Astrocyte of the cerebellum (primary cell): ENCODE measurements at regions not wholly inside any gene's neighbourhood (a gene's known extent, or its start where the extent isn't known, plus 50 kb on each side); places are given as distances from the start of the nearest gene placed in this dataset.

Experiments
- DNase-seq: peaks from one replicate; pipeline ENCODE4 v3.0.0-alpha.2; 2011; ENCODE audit warnings: low read depth
- H3K4me3 ChIP-seq: 2 replicates; pipeline ENCODE4 v1.5.1; 2011; ENCODE audit warnings: mild to moderate bottlenecking, low read depth, low read length, moderate library complexity
- CTCF ChIP-seq: IDR thresholded peaks from 2 replicates; pipeline ENCODE4 v1.5.1; 2012; ENCODE audit warnings: low read length, low read depth, moderate library complexity, mild to moderate bottlenecking; ENCODE audit errors: missing control alignments
- in situ Hi-C: cut with HindIII; loops from 2 replicates; pipeline ENCODE4 v1.10.0; 2017; ENCODE audit warnings: low sequenced_read_pairs

- H3K4me3 ChIP-seq = no peak overlapping the region
- TF ChIP-seq CTCF = no peak
- in situ Hi-C loops = no loop called here
Observed at GRCh38 chr5:174448041-174448440, 276.3 kb upstream of the MSX2 start.

GRCh38 chr5:174448662-174449061 is 275.7 kb upstream of the MSX2 start:
- in situ Hi-C loops = no loop called here
- no peak for DNase-seq
- TF ChIP-seq CTCF = no peak
- no peak overlapping the region for H3K4me3 ChIP-seq

More at GRCh38 chr5:174448041-174448440, 276.3 kb upstream of the MSX2 start:
- DNase-seq = no peak

- DNase-seq = no peak
- in situ Hi-C loops = no loop called here
- H3K4me3 ChIP-seq = no peak overlapping the region
- no peak for TF ChIP-seq CTCF
Observed at GRCh38 chr5:174453690-174454089, 270.7 kb upstream of the MSX2 start.

- TF ChIP-seq CTCF = no peak
- DNase-seq = no peak
- no peak overlapping the region for H3K4me3 ChIP-seq
- in situ Hi-C loops = no loop called here
Observed at GRCh38 chr5:174454464-174454863, 269.9 kb upstream of the MSX2 start.

GRCh38 chr5:174454890-174455289 is 269.5 kb upstream of the MSX2 start:
- H3K4me3 ChIP-seq = no peak overlapping the region
- DNase-seq = no peak
- in situ Hi-C loops = no loop called here
- TF ChIP-seq CTCF = no peak

GRCh38 chr5:174455301-174455700 is 269.1 kb upstream of the MSX2 start:
- no peak for DNase-seq
- in situ Hi-C loops = no loop called here
- H3K4me3 ChIP-seq = no peak overlapping the region
- no peak for TF ChIP-seq CTCF

- no peak for TF ChIP-seq CTCF
- in situ Hi-C loops = no loop called here
Observed at GRCh38 chr5:174457141-174457678, 267.2 kb upstream of the MSX2 start.

More at GRCh38 chr5:174457141-174457678, 267.2 kb upstream of the MSX2 start:
- no peak overlapping the region for H3K4me3 ChIP-seq
- no peak for DNase-seq
